ENCODE measurements at regions not wholly inside any gene's neighbourhood (a gene's known extent, or its start where the extent isn't known, plus 50 kb on each side); places are given as distances from the start of the nearest gene placed in this dataset.
A peak's percentile ranks its signal among the peaks of the same experiment; 100 is the strongest.

GRCh38 chr20:50455656-50456451 lies 54.3 kb upstream of the PTPN1 start:
- intact Hi-C loops (cut with micrococcal nuclease), result no loop called here
- no peak overlapping the region for H3K4me3 ChIP-seq (ENCODE audit: low read length)
- no peak overlapping the region for H3K27ac Mint-ChIP-seq
- H3K4me3 Mint-ChIP-seq, result no peak overlapping the region
- H3K36me3 Mint-ChIP-seq, result no peaks in the 10 kb centered on the region
- DNase-seq, result no peak
- 36% methylated on average over 16 of the region's 19 CpGs for WGBS (ENCODE audit: insufficient coverage)
- ATAC-seq, result no peak
- peaks cover 41% of the 10 kb centered on the region for H3K27me3 ChIP-seq (ENCODE audit: control insufficient read depth, insufficient read depth, low read length)
- H3K4me1 ChIP-seq (ENCODE audit: control insufficient read depth, insufficient read depth, low read length), result peaks cover 29% of the 10 kb centered on the region
- no peak overlapping the region for H3K27ac ChIP-seq (ENCODE audit: low read length)
- H3K27me3 Mint-ChIP-seq (ENCODE audit: low read depth in 2 of 2), result peaks cover 54 to 75% of the 10 kb centered on the region in 2 donors
- no peaks in the 10 kb centered on the region for H3K36me3 ChIP-seq (ENCODE audit: control insufficient read depth, insufficient read depth, low read length)
- H3K9me3 ChIP-seq (ENCODE audit: control insufficient read depth, insufficient read depth, low read length), result no peaks in the 10 kb centered on the region
- no peaks in the 10 kb centered on the region for H3K9me3 Mint-ChIP-seq
- no peak for TF ChIP-seq CTCF (IDR thresholded peaks at IDR 0.05)
- peaks cover 13 to 30% of the 10 kb centered on the region in 2 donors for H3K4me1 Mint-ChIP-seq

GRCh38 chr20:50456452-50457324 lies 53.5 kb upstream of the PTPN1 start:
- peaks cover 22% of the 10 kb centered on the region for H3K4me1 ChIP-seq (ENCODE audit: control insufficient read depth, insufficient read depth, low read length)
- Mint-ChIP-seq H3K9me3 (no peaks in the 10 kb centered on the region), H3K4me1 (peaks cover 7 to 24% of the 10 kb centered on the region in 2 donors), H3K36me3 (no peaks in the 10 kb centered on the region), H3K4me3 (no peak overlapping the region), H3K27me3 (ENCODE audit: low read depth in 2 of 2) (peaks cover 47 to 67% of the 10 kb centered on the region in 2 donors), H3K27ac (no peak overlapping the region)
- WGBS (ENCODE audit: insufficient coverage), result 82% methylated on average over 8 of the region's 8 CpGs
- ATAC-seq, result no peak
- no peaks in the 10 kb centered on the region for H3K36me3 ChIP-seq (ENCODE audit: control insufficient read depth, insufficient read depth, low read length)
- no peak for TF ChIP-seq CTCF (IDR thresholded peaks at IDR 0.05)
- H3K4me3 ChIP-seq (ENCODE audit: low read length), result no peak overlapping the region
- no peak overlapping the region for H3K27ac ChIP-seq (ENCODE audit: low read length)
- intact Hi-C loops (cut with micrococcal nuclease), result no loop called here
- no peak for DNase-seq
- H3K9me3 ChIP-seq (ENCODE audit: control insufficient read depth, insufficient read depth, low read length), result no peaks in the 10 kb centered on the region
- H3K27me3 ChIP-seq (ENCODE audit: control insufficient read depth, insufficient read depth, low read length), result peaks cover 39% of the 10 kb centered on the region

GRCh38 chr20:50459124-50459918 lies 50.9 kb upstream of the PTPN1 start:
- H3K27me3 ChIP-seq (ENCODE audit: control insufficient read depth, insufficient read depth, low read length), result peaks cover 25% of the 10 kb centered on the region
- 94% methylated on average over 2 of the region's 2 CpGs for whole genome bisulfite sequencing (ENCODE audit: insufficient coverage)
- no peaks in the 10 kb centered on the region for H3K36me3 ChIP-seq (ENCODE audit: control insufficient read depth, insufficient read depth, low read length)
- Mint-ChIP-seq H3K4me1 (peaks cover 4 to 17% of the 10 kb centered on the region in 2 donors), H3K4me3 (no peak overlapping the region), H3K36me3 (no peaks in the 10 kb centered on the region), H3K9me3 (no peaks in the 10 kb centered on the region), H3K27ac (peak overlapping the region in 1 of 2 donors; percentile 70), H3K27me3 (ENCODE audit: low read depth in 2 of 2) (peaks cover 26 to 41% of the 10 kb centered on the region in 2 donors)
- ATAC-seq (no peak), DNase-seq (no peak)
- H3K4me3 ChIP-seq (ENCODE audit: low read length), result no peak overlapping the region
- no peaks in the 10 kb centered on the region for H3K9me3 ChIP-seq (ENCODE audit: control insufficient read depth, insufficient read depth, low read length)
- peaks cover 25% of the 10 kb centered on the region for H3K4me1 ChIP-seq (ENCODE audit: control insufficient read depth, insufficient read depth, low read length)
- H3K27ac ChIP-seq (ENCODE audit: low read length), result no peak overlapping the region
- intact Hi-C loops (cut with micrococcal nuclease), result no loop called here
- no peak for TF ChIP-seq CTCF (IDR thresholded peaks at IDR 0.05)
